HG03558 (cell line): ENCODE measurements at regions not wholly inside any gene's neighbourhood (a gene's known extent, or its start where the extent isn't known, plus 50 kb on each side); places are given as distances from the start of the nearest gene placed in this dataset.

Experiments
- ATAC-seq: cut with Tn5 transposase; IDR thresholded peaks from one replicate; pipeline ENCODE4 v1.9.1; 2021; ENCODE audit warnings: moderate number of reproducible peaks; ENCODE audit not compliant: unreplicated experiment; ENCODE audit errors: extremely low read depth

- no peak for ATAC-seq
These were observed 304.2 kb upstream of the ZC3H12C start for GRCh38 chr11:109788948-109789490.

GRCh38 chr11:109789901-109790300 is 303.3 kb upstream of the ZC3H12C start:
- no peak for ATAC-seq

- ATAC-seq = no peak
These were observed 301.9 kb upstream of the ZC3H12C start for GRCh38 chr11:109791337-109791736.

- ATAC-seq = no peak
These were observed 298.7 kb upstream of the ZC3H12C start for GRCh38 chr11:109794501-109794900.

GRCh38 chr11:109795234-109795633 is 298.0 kb upstream of the ZC3H12C start:
- ATAC-seq = no peak

- ATAC-seq = no peak
These were observed 296.9 kb upstream of the ZC3H12C start for GRCh38 chr11:109796253-109796652.

DNA sequence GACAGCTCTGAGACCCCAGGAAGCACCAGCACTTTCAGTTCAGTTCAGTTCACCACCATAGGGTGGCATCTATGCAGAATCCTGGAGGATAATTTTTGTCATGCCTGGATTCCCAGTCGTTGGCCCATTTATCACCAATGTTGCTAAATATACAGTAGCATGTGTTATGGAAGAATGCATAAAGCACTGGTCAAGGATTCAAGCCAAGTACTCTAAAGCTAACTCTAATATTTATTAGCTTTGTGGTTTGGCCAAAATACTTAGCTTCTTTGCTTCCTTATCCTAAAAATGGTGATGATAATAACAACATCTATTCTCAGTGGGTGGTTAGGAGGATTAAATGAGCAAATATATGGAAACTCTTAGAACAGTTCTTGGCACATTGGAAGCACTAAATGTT is 294.7 kb upstream of the ZC3H12C start:
- ATAC-seq = no peak

DNA sequence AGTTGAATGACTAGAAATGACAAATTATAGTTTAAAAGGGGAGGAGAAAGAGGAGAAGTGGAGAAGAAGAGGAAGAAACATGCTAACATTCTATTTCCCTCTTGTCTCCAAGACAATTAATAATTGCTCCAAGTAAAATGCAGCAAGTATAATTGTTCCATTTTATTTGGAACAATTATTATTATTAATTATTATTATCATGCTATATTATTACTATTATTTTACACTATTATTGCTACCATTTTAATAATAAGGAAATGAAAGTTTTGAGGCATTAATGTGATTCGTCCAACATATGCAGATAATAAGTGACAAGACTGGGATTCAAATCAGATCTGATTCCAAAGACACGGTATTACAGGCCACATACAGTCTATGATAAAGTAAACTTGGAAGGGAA is 293.6 kb upstream of the ZC3H12C start:
- ATAC-seq = no peak

- ATAC-seq = no peak
These were observed 288.3 kb upstream of the ZC3H12C start for GRCh38 chr11:109804911-109805310.

- ATAC-seq = no peak
These were observed 287.0 kb upstream of the ZC3H12C start for GRCh38 chr11:109806205-109806604.

DNA sequence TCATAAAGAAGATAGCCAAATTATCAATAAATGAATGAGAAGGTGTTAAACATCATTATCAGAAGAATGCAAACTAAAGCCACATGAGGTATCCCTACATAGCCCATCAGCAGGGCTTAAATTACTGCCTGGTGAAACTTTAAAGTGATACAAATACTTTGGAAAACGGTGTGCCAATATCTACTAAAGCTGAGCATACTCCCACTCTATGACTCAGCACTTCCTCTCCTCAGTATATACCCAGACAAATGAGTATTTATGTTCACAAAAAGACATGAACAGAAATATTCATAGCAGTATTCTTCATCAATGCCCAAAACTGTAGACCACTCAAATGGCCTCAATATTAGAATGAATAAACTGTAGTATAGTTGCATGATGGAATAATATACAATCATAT is 284.6 kb upstream of the ZC3H12C start:
- ATAC-seq = no peak

- no peak for ATAC-seq
These were observed 278.4 kb upstream of the ZC3H12C start for GRCh38 chr11:109814824-109815223.

DNA sequence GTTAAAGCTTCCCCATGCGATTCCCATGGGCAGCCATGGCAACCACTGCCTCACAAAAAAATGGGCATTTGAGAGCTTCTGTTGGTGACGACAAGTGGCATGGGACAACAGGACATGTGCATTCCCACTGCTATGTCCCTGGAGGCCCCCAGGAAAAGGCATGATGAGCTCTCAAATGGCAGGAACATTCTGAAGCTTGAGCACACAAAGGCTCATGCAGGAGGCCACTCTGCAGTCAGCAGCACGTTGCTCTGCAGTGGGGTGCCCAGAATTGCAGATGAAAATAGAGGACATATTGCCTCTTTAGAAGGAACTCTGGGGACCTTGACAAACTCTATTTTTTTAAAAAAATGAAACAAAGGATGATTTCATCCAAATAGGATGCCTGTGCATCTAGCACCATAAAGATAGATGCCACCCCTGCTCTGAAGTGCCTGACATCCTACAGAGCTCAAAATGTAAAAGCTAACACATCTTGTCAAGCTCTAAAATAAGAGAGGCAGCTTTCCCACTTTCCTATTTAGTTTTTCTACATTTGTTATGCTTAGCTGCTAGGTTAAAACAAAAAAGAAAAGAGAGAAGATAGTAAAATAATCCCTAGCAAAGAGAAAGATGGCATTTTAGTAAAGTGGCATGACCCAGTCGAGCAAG is 277.6 kb upstream of the ZC3H12C start:
- no peak for ATAC-seq

DNA sequence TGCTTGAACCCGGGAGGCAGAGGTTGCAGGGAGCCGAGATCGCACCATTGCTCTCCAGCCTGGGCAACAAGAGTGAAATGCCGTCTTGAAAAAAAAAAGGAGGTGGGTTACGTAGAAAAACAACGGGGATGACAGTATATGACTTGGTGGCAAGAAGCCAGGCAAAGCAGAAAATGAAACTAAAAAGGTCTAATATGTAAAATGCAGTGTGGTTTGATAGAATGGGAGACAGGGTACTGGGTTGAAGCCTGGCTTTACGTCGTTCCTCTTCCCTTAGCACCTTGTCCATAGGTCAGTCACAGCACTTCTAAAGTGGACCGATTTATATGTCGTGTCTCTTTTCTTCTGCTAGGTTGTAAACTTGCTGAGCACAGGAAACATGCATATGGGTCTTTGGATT is 274.9 kb upstream of the ZC3H12C start:
- no peak for ATAC-seq

- no peak for ATAC-seq
These were observed 273.8 kb upstream of the ZC3H12C start for GRCh38 chr11:109819410-109819809.

DNA sequence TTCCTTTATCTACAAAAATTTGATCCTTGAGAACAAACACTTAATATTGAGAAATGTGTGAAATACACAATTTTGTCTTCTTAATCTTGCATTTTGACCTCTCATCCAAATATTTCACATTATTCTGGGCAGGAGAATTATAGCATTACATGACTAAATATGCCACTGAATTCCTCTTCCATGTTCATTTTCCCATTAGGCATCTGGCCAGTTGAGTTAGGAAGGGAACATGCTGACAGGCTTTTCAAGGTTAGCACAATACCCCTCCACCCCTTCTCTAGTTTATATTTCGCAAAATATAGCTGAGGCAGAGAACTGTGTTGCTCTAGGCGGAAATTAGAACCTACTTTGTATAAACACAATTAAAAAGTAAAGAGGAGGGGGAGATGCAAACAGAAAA is 271.7 kb upstream of the ZC3H12C start:
- ATAC-seq = no peak

DNA sequence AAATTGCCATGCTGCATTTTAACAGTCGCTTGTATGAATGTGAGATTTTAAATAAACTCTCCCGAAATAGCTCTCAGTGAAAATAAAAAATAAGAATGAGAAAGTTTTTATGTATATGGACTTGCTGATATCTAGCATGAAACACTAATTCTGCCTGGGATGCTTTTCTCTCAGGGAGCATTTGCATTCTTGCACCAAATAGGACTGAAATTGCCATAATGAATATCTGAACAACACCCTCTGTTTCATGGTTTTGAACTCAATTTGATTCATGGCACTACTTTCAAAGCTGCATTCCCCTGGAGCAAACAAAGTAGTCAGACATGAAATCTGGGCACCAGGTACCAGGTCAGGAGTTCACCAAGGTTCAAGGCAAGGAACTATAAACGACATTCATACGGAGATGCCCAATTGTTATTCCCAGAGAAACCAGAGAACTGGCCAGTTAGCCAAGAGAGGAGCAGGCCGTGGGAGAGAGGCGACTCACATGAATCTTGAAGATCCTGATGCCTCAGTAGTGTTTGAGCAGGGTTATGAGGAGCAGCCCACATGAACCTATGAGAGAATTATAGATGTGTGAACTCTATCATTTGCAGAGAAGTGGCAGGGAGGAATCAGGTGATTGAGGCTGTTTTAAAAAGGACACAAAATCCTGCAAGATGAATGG is 270.6 kb upstream of the ZC3H12C start:
- ATAC-seq = no peak

DNA sequence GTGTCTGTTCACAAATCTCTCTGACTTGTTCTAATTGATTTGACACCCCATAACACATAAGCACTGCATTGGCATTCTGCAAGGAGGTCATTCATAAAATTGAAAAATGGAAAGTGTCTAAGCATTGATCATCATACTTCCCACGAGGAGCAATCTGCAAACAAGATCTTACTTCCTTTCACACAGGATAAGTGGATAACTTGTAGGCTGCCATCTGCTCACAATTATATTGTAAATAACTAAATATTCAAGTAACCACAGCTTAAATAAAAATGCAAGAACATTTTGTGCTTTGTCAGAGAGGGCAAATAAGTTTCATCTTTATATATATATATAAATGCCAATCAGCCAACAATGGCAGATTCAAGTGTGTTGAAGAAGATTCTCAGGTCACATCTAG is 264.8 kb upstream of the ZC3H12C start:
- no peak for ATAC-seq

GRCh38 chr11:109838026-109838425 is 255.2 kb upstream of the ZC3H12C start:
- no peak for ATAC-seq

GRCh38 chr11:109845437-109845836 is 247.8 kb upstream of the ZC3H12C start:
- no peak for ATAC-seq

- no peak for ATAC-seq
These were observed 245.6 kb upstream of the ZC3H12C start for GRCh38 chr11:109847621-109848020.

DNA sequence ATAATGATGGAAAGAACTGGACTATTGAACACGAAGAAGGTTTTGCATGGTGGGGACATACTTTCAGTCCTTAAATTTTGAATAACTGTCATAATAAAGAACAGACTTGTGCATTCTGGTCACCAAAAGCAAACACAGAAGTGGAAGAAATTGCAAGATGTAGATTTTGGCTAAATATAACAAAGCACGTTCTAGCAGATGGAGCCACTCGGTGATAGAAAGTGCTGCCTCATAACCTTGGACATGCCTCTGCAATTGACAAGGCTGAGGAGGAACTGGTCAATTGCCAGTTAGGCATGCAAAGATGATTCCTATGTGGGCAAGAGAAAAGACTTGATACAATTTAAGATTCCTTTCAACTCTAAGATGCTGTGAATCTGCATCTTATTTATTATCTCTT is 244.1 kb upstream of the ZC3H12C start:
- no peak for ATAC-seq
